GM12878 (cell line): ENCODE measurements at regions not wholly inside any gene's neighbourhood (a gene's known extent, or its start where the extent isn't known, plus 50 kb on each side); places are given as distances from the start of the nearest gene placed in this dataset.

Source experiments
- ASH2L ChIP-seq: fragments of 300-600, 200-600 bp; sonication (generic); IDR thresholded peaks from 2 replicates; pipeline ENCODE4 v1.6.1; 2017; ENCODE audit warnings: low read depth, mild to moderate bottlenecking, borderline replicate concordance
- ATF3 ChIP-seq: IDR thresholded peaks from 2 replicates; pipeline ENCODE4 v1.6.1; 2011; ENCODE audit warnings: low read depth, mild to moderate bottlenecking, low read length, moderate library complexity, borderline replicate concordance; ENCODE audit errors: extremely low read depth
- BHLHE40 ChIP-seq, 2 experiments: fragments of 450-650 bp in 1 of 2; IDR thresholded peaks; 2 replicates each; pipeline ENCODE4 v1.6.1; 2011 to 2017; ENCODE audit warnings: low read depth in 2 of 2, borderline replicate concordance in 1 of 2, improper control_type of control experiment in 1 of 2, low read length in 1 of 2, mild to moderate bottlenecking in 1 of 2
- CHD2 ChIP-seq: IDR thresholded peaks from 2 replicates; pipeline ENCODE4 v1.6.1; 2011; ENCODE audit warnings: low read depth, low read length, improper control_type of control experiment, borderline replicate concordance
- CTCF ChIP-seq, 3 experiments: IDR thresholded peaks in 2 of 3; conservative IDR thresholded peaks in 1 of 3; 2 replicates each; pipeline ENCODE4 v1.5.1; 2011; ENCODE audit warnings: low read depth in 3 of 3, low read length in 3 of 3, mild to moderate bottlenecking in 3 of 3, control low read depth in 2 of 3, moderate library complexity in 2 of 3, inconsistent platforms in 1 of 3, mixed read lengths in 1 of 3; ENCODE audit not compliant: control insufficient read depth in 2 of 3, insufficient read depth in 1 of 3; ENCODE audit errors: extremely low read depth in 1 of 3
- ELK1 ChIP-seq: IDR thresholded peaks from 2 replicates; pipeline ENCODE4 v1.6.1; 2012; ENCODE audit warnings: low read depth, low read length, improper control_type of control experiment
- EZH2 ChIP-seq: IDR thresholded peaks from 2 replicates; pipeline ENCODE4 v1.6.1; 2012; ENCODE audit warnings: low read depth, mild to moderate bottlenecking, control low read depth, inconsistent platforms, low read length, borderline replicate concordance; ENCODE audit not compliant: control insufficient read depth
- JUND ChIP-seq: IDR thresholded peaks from 2 replicates; pipeline ENCODE4 v1.6.1; 2012; ENCODE audit warnings: low read depth, mild to moderate bottlenecking, low read length, improper control_type of control experiment, moderate library complexity
- PAX8 ChIP-seq: fragments of 450-650 bp; IDR thresholded peaks from 2 replicates; pipeline ENCODE4 v1.6.1; 2017; ENCODE audit warnings: mild to moderate bottlenecking, moderate library complexity
- POLR2A ChIP-seq: IDR thresholded peaks from 2 replicates; pipeline ENCODE4 v1.6.1; 2011; ENCODE audit warnings: low read depth, mild to moderate bottlenecking, low read length
- POLR2AphosphoS2 ChIP-seq: IDR thresholded peaks from 2 replicates; pipeline ENCODE4 v1.6.1; 2011; ENCODE audit warnings: low read depth, mild to moderate bottlenecking, low read length, improper control_type of control experiment, moderate library complexity
- POLR2AphosphoS5 ChIP-seq: IDR thresholded peaks from 2 replicates; pipeline ENCODE4 v1.6.1; 2011; ENCODE audit warnings: mild to moderate bottlenecking, low read length, inconsistent platforms
- SREBF2 ChIP-seq: IDR thresholded peaks from 2 replicates; pipeline ENCODE4 v1.6.1; 2012; ENCODE audit warnings: mild to moderate bottlenecking, low read length
- YY1 ChIP-seq: IDR thresholded peaks from 2 replicates; pipeline ENCODE4 v1.6.1; 2011; ENCODE audit warnings: low read depth, mild to moderate bottlenecking, low read length

GRCh38 chr3:194888916-194889315 is 203.2 kb downstream of the FAM43A start:
- TF ChIP-seq CTCF (IDR thresholded peaks at IDR 0.05 in 2 of 3, conservative IDR thresholded peaks at IDR 0.05 in 1 of 3; ENCODE audit: control insufficient read depth in 2 of 3, extremely low read depth in 1 of 3, insufficient read depth in 1 of 3, low read depth in 3 of 3, low read length in 3 of 3), result no peak
- TF ChIP-seq SREBF2, result no peak
- no peak for TF ChIP-seq YY1
- no peak for TF ChIP-seq ELK1
- no peak for TF ChIP-seq POLR2A
- no peak for TF ChIP-seq POLR2AphosphoS5
- no peak for TF ChIP-seq CHD2
- no peak for TF ChIP-seq ATF3
- no peak for TF ChIP-seq PAX8
- TF ChIP-seq ASH2L, result no peak
- no peak for TF ChIP-seq BHLHE40 (IDR thresholded peaks at IDR 0.05; ENCODE audit: borderline replicate concordance in 1 of 2, low read depth in 2 of 2, low read length in 1 of 2)
- no peak for TF ChIP-seq EZH2
- no peak for TF ChIP-seq POLR2AphosphoS2
- TF ChIP-seq JUND, result no peak
